ENCODE measurements at regions not wholly inside any gene's neighbourhood (a gene's known extent, or its start where the extent isn't known, plus 50 kb on each side); places are given as distances from the start of the nearest gene placed in this dataset.
"Not testable (repeated sequence)": the region's sequence is repeated elsewhere in the genome, so short reads cannot be mapped to it uniquely, and the experiment has no call there.

DNA sequence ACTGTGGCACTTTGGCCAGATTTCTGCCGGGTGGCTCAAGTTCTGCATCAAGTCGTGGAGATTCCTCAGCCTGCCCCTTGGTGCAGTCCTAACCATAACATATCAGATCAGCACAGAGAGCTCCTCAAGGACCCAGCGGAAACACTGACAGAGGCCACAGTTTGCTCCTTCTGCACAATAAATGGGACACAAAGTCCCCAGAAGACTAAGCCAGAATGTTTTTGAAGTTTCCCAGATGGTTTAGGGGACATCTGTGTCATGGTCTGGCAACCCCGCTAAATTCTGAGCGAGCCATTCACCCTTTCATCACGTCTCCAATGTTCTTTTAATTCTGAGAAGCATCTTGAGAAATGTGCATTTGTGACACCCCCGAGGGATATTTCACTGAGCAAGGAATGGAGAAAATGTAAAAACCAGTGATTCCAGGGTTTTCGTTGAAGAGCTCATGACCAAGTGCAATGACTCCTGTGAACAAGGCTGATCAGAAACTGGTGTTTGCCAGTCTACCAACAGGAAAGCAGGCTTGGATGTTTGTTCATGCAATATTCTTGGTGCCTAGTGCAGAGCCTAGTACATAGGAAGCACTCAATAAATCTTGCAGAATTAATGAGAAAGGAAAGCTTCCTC lies 64.8 kb upstream of the LMCD1 start:
- no peaks in the 10 kb centered on the region for H3K4me1 ChIP-seq (ENCODE audit: control insufficient read depth in 2 of 3, insufficient read depth in 2 of 3, low read depth in 1 of 3, low read length in 3 of 3)
- no peak for TF ChIP-seq CTCF (IDR thresholded peaks at IDR 0.05; ENCODE audit: borderline replicate concordance, extremely low read depth, insufficient read depth)
- H3K9me3 ChIP-seq (ENCODE audit: control insufficient read depth in 2 of 3, insufficient read depth in 1 of 3, low read length in 3 of 3) = no peaks in the 10 kb centered on the region
- H3K27ac ChIP-seq (ENCODE audit: low read depth in 2 of 2, low read length in 2 of 2) = peak overlapping the region in 1 of 2 donors; percentile 23
- DNase-seq (peak in 2 of 5 donors; percentile 34 to 77), FAIRE-seq (no peak)
- no peaks in the 10 kb centered on the region for H3K36me3 ChIP-seq (ENCODE audit: control insufficient read depth in 2 of 3, insufficient read depth in 3 of 3, low read length in 3 of 3)
- intact Hi-C loops (cut with DNase I) = no loop called here
- no peak overlapping the region for H3K9ac ChIP-seq (ENCODE audit: low read length in 3 of 3)
- H3K4me3 ChIP-seq (ENCODE audit: low read length in 3 of 3) = no peak overlapping the region
- H3K27me3 ChIP-seq (ENCODE audit: control insufficient read depth, insufficient read depth, low read length) = no peaks in the 10 kb centered on the region

DNA sequence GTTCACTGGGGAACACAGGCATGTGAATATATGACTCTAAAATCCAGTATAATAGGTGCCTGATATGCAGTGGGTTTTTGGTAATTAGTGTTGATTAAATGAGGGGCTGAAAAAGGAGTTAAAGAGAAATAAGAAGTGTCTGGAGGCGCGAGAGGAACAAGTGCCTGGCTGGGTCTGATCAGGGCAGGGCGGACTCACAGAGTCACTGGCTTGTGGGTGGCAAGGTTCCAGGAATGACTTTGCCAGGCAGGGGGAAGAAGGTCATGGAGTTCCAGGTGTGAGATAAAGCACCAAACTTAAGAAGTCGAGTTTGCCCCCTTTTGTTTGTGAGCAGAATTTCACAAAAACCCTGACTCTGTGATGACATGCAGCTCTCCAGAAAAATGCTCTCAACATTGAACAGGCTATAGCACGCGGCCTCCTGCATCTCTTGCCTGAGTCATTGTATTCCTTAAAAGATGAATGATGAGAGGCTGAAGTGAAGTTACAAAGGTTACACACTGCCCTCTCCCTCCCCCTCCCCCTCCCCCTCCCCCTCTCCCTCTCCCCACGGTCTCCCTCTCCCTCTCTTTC lies 63.0 kb upstream of the LMCD1 start:
- Histone ChIP-seq H3K9me3 (ENCODE audit: control insufficient read depth in 2 of 3, insufficient read depth in 1 of 3, low read length in 3 of 3) (no peaks in the 10 kb centered on the region), H3K36me3 (ENCODE audit: control insufficient read depth in 2 of 3, insufficient read depth in 3 of 3, low read length in 3 of 3) (no peaks in the 10 kb centered on the region), H3K4me3 (ENCODE audit: low read length in 3 of 3) (no peak overlapping the region), H3K27ac (ENCODE audit: low read depth in 2 of 2, low read length in 2 of 2) (no peak overlapping the region), H3K27me3 (ENCODE audit: control insufficient read depth, insufficient read depth, low read length) (no peaks in the 10 kb centered on the region), H3K9ac (ENCODE audit: low read length in 3 of 3) (no peak overlapping the region), H3K4me1 (ENCODE audit: control insufficient read depth in 2 of 3, insufficient read depth in 2 of 3, low read depth in 1 of 3, low read length in 3 of 3) (peaks cover 0 to 5% (median 5%) of the 10 kb centered on the region in 3 donors)
- TF ChIP-seq CTCF (IDR thresholded peaks at IDR 0.05; ENCODE audit: borderline replicate concordance, extremely low read depth, insufficient read depth) = no peak
- no peak for DNase-seq
- no peak for FAIRE-seq
- intact Hi-C loops (cut with DNase I) = no loop called here

- DNase-seq; H3K27me3 ChIP-seq (ENCODE audit: control insufficient read depth, insufficient read depth, low read length); FAIRE-seq; H3K4me3 ChIP-seq (ENCODE audit: low read length in 3 of 3); H3K36me3 ChIP-seq (ENCODE audit: control insufficient read depth in 2 of 3, insufficient read depth in 3 of 3, low read length in 3 of 3); intact Hi-C loops (cut with DNase I); H3K27ac ChIP-seq (ENCODE audit: low read depth in 2 of 2, low read length in 2 of 2); H3K9ac ChIP-seq (ENCODE audit: low read length in 3 of 3); H3K9me3 ChIP-seq (ENCODE audit: control insufficient read depth in 2 of 3, insufficient read depth in 1 of 3, low read length in 3 of 3): not testable (repeated sequence)
- peaks cover 6 to 18% (median 10%) of the 10 kb centered on the region in 3 donors for H3K4me1 ChIP-seq (ENCODE audit: control insufficient read depth in 2 of 3, insufficient read depth in 2 of 3, low read depth in 1 of 3, low read length in 3 of 3)
These were observed 61.5 kb upstream of the LMCD1 start for GRCh38 chr3:8440142-8440541.

- H3K4me1 ChIP-seq (ENCODE audit: control insufficient read depth in 2 of 3, insufficient read depth in 2 of 3, low read depth in 1 of 3, low read length in 3 of 3) = peaks cover 6 to 21% (median 10%) of the 10 kb centered on the region in 3 donors
- no peak overlapping the region for H3K27ac ChIP-seq (ENCODE audit: low read depth in 2 of 2, low read length in 2 of 2)
- peak in 4 of 5 donors; percentile 50 to 94 (median 76) for DNase-seq
- H3K4me3 ChIP-seq (ENCODE audit: low read length in 3 of 3) = no peak overlapping the region
- intact Hi-C loops (cut with DNase I) = no loop called here
- H3K27me3 ChIP-seq (ENCODE audit: control insufficient read depth, insufficient read depth, low read length) = no peaks in the 10 kb centered on the region
- no peaks in the 10 kb centered on the region for H3K36me3 ChIP-seq (ENCODE audit: control insufficient read depth in 2 of 3, insufficient read depth in 3 of 3, low read length in 3 of 3)
- TF ChIP-seq CTCF (IDR thresholded peaks at IDR 0.05; ENCODE audit: borderline replicate concordance, extremely low read depth, insufficient read depth) = peak; percentile 79
- no peaks in the 10 kb centered on the region for H3K9me3 ChIP-seq (ENCODE audit: control insufficient read depth in 2 of 3, insufficient read depth in 1 of 3, low read length in 3 of 3)
- no peak overlapping the region for H3K9ac ChIP-seq (ENCODE audit: low read length in 3 of 3)
- no peak for FAIRE-seq
These were observed 59.6 kb upstream of the LMCD1 start for GRCh38 chr3:8441969-8442559.

Measured in kidney (tissue), 13 donors.